ENCODE measurements at regions not wholly inside any gene's neighbourhood (a gene's known extent, or its start where the extent isn't known, plus 50 kb on each side); places are given as distances from the start of the nearest gene placed in this dataset.
"Not testable (repeated sequence)": the region's sequence is repeated elsewhere in the genome, so short reads cannot be mapped to it uniquely, and the experiment has no call there.

DNA sequence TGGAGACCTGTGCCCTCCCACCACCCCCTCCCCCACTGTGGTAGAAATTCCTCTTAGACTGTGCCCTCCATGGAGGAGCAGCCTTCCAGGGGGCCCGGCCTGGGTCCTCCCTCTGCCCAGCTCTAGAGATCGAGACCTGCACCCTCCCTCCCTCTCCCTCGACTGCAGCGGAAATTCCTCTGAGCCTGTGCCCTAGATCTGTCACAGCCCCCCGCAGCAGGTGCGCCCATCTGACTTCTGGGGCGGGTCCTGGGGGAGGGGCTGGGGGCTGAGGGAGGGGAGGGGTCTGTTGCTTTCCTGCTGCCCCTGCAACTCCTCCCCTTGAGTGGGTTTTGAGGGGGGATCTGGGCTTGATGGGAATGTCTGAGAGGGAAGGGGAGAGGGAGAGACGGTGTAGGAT, 177.8 kb upstream of the GSE1 start:
- DNase-seq = no peak

DNA sequence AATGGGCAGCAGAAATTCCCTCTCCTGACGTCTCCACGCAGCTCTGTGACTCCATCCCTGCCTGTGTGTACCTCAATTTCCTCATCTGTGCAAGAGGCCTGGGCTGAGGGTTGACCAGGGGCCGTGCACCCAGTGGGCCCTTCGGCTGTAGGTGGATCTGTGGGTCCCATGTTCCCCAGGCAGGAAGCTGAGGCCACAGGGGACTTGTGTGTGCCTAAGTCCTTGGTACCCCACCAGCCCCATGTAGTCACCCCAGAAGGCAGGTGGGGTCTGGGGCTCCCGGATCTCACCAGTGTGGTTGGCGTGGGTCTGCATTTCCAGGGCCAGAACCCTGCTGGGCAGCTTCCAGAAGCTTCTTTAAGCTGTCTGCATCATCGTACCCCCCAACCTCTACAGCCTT, 177.4 kb upstream of the GSE1 start:
- DNase-seq = no peak

DNA sequence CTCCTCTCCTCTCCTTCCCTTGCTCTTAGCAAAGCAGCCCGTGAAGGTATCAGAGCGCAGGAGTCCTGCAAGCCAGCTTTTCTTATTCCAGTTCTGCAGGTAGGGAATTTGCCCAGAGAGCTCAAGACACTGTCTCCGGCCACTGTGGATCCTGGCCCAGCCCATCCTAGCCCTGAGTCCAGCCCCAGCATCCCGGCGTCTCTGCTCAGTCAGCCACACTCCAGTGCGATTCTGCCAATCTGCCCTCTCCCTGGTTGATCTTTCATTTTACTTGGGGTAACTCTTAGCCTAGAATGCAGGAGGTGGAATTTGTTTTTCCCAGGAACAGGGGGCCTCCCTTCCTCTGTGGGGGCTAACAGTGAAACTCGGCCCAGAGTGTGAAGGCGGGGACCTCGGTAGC, 176.9 kb upstream of the GSE1 start:
- no peak for DNase-seq

DNA sequence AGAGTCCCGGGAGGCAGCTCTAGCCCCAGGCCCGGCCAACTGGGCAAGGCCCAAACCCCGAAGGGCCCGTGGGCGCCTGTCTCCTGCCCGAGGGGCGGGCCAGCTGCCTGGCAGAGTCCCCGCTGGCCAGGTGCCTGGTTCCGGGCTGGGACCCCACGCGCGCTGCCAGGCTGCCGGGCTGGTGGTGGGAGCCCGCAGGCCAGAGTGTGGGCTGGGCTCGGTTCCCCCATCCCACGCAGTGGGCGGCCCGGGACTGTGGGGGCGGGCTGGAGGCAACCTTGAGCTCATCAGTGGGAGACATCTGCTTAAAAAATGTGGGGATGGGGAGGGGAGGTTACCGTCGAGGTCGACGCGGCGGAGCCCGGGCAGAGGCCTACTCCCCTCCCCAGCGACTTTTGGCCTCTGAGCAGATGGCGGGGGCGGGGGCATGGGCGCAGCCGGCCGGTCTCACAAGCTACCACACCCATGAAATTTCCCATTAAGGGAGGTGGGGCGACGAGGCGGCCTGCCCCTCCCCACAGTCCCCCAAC, 176.4 kb upstream of the GSE1 start:
- peak; percentile 96 for DNase-seq

DNA sequence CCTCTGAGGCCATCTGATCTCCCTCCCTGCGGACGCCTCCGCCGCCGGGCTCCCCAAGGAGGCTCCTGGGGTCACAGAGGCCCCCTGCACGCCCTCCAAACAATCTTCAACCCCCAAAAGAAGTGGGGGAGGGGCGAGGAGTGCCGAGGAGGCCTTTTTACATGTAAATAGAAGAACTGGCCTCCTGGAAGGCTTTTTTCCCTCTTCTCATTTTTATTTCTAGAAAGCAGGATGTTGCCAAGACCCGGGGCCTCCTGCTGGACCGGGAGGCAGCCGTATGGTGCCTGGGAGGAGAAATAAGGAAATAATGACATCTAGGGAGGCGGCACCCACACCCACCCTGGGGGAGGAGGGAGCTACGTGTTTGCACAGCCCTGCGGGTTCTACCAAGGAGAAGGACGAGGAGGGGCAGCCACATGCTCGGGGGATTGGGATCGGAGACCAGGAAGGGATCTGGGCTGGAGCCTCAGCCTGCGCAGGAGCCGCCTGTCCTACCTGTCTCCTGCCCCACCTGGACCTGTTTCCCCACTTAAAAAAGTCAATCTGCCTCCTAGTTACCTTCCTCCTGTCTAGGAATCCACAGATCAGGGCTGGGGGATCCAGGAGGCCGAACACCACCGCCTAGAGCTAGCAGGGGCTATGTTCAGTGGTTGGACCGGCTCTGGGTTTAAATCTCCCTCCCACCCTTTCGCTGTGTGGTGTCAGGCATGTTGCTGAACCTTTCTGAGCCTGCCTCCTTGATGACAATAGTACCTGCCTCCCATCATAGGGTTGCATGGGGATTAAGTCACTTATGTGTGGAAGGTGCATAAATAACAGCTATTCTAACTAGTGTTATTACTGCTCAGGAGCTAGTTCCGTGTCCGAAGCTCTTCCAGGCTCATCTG, 175.7 kb upstream of the GSE1 start:
- DNase-seq = peak; percentile 97

DNA sequence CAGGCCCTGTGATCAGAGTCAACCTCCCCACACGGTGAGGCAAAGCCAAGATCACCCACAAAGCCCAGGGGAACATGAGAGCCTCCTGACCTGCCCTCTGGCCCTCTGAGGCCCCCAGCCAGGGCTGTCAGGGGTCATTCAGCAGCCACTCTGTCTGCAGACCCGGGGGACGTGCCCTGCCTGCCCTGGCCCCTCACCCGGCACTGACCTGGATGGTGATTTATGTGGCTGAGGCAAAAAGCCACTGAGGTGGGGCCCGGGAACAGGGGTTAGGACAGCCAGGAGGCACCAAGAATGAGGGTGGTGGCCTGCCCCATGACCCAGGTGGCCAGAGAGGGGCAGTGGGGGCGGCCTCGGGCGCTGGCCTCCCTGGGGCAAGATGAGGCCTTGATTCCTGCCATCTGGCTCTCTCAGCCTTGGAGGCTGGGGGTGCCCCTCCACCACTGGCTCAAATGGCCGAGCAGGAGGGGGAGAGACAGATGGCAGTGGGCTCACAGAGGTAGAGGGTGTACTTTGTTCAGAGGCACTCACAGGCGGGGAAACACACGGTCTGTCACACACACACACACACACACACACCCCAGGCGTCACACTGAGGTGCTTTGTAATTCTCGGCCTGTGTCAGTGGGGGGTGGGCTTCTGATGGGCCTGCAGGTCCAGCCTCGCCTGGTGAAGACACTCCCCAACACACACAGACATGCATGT, 174.0 kb upstream of the GSE1 start:
- DNase-seq = peak; percentile 81

DNA sequence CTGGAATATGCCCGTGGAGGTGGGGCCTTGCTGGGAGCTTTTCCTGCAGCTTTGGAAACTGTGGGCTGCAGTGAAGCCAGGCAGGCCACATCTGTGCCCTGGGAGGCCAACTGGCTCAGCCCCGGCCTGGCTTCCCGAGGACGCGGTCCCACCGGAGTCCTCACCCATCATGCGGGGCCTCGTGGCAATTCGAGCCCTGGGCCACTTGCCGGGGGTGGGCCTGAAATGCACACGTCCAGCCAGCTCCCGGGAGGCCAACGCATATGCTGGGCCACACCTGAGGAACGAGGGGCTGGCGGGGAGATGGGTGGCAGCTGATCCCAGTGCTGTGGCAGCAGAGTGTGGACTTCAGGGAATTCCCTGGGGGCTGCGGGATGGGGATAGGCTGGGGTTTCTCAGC, 172.4 kb upstream of the GSE1 start:
- DNase-seq = no peak

DNA sequence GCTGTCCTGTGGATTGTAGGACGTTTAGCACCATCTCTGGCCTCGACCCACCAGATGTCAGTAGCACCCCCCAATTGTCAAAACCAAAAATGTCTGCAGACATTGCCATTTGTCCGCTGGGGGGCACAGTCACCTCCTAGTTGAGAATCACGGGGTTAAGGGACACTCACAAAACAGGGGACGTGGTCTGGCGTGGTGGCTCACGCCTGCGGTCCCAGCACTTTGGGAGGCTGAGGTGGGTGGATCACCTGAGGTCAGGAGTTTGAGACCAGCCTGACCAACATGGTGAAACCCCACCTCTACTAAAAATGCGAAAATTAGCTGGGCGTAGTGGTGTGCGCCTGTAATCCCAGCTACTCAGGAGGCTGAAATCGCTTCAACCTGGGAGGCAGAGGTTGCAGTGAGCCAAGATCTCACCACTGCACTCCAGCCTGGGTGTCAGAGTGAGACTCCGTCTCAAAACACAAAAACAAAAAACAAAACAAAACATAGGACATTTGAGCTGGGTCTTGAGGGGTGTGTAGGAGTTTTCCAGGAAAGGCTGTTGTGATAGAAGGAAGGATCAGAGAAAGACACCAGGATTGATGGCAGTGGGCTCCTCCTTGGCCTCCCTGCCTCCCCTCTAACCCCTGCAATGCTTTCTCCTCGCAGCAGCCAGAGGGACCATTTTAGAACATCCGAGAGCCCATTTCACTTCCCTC, 171.8 kb upstream of the GSE1 start:
- no peak for DNase-seq

DNA sequence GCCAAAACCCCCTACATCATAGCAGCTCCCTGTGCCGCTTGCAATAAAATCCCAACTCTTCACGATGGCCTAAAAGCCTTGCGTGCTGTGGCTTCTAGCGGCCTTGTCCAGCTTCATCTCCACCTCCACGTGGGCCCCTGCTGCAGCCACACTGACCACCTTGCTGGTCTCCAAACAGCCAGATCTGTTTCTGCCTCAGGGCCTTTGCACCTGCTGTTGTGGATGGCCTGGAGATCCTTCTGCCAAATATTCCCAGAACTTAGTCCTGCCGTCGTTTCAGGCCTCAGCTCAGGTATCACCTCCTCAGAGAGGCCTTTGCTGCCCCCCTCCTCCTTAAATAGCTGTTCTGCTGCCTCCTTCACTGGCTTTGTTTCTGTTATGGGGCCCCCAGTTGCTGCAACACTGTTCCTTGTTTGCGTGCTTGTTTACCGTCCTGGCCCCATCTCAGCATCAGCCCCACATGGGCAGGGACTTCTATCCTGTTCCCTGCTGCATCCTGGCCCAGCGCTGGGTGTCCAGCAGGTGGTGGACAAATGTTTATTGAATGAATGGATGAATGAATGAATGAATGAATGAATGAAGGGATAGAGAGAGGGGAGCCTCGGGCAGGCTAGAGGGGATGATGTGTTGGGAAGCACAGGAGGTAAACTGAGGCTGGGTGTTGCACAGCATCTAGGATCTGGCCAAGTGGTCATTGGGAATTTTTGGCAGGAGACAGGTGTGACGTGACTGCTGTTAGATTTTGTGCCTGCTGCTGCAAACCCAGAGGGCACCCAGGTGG, 171.0 kb upstream of the GSE1 start:
- no peak for DNase-seq

DNA sequence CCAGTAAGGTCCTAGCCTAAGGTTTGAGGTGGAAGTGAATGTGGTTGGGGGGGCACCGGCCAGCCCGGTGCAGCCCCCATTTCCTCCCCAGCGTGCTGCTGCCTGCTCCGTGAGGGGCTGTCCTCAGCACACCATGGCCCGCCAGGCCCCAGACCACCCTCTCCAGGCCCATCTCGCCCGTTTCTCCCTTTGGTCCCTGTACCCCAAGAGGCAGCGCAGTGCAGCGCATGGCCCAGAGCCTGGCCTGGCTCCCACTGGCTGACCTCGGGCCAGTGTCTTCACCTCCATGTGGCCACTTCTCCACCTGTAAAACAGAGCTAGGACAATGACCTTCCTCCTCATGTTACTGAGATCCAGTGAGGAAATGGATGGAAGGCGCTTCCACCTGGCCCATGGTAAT, 170.0 kb upstream of the GSE1 start:
- no peak for DNase-seq

DNA sequence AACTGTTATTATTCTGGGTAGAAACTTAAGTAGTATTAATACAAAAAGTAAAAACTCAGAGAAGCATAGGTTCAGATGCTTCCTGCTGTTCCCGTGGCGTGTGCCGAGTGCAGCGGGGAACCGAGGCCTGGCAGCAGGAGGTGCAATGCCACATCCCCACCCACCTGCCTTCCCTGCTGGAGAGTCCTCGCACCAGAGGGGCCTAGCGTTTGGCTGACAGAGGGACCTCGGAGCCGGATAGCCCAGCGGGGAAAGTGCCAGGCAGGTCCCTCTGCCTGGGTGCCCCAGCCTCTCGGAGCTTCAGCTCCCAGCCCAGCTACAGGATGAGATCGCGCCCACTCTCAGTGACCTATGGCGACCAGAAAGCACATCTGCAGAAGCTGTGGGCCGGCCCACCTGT, 169.6 kb upstream of the GSE1 start:
- DNase-seq = no peak

DNA sequence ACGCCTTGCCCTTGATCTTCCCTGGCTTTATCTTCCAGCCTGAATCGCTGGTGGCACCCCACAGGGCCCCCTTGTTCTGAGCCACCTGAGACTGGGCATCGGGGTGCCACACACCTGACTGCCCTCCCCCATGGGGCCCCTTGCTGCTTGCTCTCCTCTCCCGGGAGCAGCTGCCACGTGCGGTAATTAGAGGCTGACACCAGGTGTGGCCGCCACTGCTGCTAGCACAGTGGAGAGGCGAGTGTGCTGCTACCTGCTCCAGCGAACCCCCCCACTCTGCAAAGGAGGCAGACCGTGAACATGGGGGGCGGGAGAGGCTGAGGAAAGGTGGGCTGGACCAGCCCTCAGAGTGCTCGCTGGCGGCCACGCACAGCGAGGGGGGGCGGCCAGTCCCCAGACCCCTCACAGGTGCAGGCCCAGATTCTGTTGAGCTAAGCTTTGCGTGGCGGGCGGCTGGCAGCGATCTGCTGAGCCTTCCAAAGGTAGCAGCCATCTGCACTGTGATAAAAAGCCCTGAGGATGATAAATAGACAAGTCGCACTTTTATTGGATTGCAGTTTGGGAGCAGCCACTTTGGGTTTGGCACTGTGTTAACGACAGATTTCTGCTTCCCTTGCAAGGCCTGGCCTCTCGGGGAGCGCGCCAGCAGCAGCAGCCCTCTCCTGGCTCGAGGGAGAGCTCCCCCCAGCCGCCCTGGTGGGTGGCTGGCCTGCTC, 167.9 kb upstream of the GSE1 start:
- DNase-seq = peak; percentile 90

DNA sequence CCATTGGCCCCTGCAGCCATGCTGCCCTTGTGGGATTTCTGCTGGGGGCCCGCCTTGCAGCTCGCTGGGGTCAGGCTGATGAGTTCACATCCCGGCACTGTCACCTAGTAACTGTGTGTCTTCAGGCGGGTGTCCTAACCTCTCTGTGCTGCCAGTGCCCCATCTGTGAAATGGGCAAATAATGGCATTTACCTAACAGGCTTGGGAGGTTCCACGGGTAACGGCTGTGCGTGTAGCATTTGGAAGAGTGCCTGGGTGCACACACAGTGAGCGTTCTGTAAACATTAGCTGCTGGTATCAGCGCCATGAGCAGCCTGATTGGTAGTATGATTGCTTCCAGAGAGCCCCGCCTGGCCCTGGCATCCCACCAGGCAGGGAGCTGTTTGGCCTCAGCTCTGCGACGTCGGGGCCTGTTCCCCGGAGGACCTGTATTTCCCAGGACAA, 167.3 kb upstream of the GSE1 start:
- peak; percentile 68 for DNase-seq

DNA sequence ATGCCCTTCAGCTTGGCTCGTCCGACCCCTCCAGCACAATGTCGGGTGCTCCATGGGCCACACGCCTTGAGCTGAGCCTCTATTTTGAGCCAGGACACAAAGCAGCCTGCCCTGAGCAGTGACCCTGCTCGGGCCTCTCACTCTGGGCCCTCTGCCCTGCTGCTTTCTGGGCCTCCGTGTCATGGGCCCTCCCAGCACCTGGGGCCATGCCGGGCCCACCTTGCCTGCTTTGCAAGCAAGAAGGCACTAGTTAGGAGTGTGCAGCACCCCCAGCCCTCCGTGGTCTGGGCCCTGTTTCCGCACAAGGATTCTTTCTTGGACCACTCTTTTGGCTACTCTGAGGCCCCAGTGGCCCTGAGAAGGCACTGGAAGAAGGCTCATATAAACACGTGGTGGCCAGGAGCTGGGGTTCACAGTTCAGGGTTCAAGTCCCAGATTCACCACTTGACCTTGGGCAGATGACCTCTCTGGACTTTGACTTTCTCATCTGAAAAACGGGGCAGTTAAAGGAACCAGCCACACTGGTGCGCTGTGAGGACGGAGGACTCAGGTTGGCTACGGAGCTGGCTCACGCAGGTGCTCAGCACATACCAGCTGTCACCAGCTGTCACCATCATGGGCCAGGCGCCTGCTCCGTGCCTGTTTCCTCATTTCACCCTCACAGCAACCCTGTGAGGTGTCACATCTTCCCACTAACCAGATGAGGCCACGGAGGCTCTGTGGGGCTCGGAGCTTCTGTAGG, 166.0 kb upstream of the GSE1 start:
- peak; percentile 54 for DNase-seq

DNA sequence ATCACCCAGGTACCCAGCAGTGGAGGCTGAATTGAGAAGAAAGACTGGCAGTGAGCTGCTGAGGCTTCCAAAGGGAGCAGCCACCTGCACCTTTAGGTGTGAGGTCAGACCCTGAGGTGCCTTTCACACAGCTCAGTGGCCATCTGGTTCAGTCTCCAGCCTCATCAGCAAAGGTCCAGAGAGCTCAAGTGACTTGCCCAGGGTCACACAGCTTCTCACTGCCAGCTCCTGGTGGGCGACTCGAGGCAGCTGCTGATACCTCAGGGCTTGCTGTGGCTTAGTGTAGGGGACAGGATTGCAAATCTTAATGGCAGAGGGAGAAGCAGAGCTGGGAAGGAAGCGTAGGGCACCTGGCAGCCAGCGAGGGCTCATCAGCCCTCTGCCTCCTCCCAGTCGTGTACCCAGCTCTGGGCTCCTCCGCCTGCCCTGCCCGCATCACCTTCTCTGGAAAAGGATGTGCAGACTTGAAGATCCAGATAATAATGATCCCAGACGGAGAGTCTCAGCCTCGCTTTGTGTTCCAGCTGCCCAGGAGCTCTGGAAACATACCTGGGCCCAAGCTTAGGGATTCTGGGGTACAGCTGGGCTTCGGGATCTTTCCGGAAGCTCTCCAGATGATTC, 165.3 kb upstream of the GSE1 start:
- DNase-seq = no peak

DNA sequence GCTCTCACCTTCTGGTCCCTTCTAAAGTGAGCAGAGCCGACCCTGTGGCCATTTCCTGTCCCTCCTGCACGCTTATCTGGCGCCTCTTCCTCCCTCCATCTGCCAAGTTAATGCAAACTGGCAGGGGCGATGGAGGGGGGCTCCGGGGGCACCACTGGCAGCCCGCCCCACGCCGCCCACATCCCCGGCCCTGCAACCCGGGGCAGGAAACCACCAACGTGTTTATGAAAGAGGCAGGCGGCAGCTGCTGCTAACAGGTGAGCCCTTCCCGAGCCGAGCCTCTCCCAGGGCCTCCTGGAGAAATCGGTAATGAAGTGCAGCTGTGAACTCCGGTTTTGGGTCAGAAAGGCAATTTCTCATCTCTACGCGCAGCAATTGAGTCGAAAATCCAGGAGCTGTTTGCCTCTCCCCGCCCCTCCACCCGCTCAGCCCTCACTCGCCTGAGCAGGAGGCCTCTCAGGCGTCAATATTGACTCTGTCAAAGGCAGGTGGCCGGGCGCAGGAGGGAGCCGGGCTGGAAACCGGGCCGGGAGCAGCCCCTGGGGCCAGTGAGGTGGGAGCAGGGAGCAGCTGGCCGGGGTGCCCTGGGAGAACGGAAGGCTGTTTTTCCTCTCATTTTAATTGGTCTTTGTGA, 164.4 kb upstream of the GSE1 start:
- DNase-seq = peak; percentile 99

DNA sequence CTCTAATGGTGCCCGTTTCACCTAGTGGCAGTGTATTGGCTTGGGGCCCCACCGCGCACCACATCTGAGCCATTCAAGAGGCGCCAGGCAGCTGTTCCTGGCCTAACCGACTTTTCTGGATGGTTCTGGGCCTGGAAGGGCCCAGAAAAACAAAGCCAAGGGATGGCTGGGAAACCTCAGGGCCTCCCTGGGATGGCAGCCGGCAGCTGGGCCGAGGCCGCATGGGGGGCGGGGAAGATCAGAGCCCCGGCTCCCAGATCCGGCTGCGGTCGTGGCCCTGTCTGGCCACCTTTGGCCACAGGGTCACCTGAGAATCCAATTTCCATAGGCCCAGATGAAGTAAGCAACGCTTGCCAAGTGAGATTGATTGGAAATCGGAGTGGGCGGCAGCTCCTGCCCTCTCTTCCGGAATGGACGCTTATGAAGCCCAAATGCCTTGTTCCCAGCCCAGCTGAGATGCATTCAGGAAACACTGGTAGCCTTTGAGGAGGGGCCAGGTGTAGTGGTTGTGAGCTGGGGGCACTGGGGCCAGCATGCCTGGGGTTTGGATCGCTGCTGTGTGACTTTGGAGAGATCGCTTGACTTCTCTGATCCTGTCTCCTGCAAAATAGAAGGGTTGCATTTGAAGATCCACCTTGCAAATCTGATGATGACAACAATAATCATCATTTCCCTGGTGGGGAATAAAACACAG, 163.8 kb upstream of the GSE1 start:
- DNase-seq = no peak

DNA sequence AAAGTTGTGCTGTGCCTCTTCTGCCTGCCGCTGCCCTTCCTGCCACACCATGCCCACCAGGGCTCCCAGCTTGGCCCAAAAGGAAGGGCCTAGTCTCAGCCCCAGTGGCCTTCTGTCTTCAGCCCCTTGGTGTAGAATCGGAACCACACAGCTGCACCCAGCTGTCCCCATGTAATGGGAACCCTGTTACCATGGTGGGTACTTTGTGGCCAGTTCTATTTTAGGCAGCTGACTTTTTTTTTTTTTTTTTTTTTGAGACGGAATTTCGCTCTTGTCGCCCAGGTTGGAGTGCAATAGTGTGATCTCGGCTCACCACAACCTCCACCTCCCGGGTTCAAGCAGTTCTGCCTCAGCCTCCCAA, 163.3 kb upstream of the GSE1 start:
- DNase-seq = no peak

DNA sequence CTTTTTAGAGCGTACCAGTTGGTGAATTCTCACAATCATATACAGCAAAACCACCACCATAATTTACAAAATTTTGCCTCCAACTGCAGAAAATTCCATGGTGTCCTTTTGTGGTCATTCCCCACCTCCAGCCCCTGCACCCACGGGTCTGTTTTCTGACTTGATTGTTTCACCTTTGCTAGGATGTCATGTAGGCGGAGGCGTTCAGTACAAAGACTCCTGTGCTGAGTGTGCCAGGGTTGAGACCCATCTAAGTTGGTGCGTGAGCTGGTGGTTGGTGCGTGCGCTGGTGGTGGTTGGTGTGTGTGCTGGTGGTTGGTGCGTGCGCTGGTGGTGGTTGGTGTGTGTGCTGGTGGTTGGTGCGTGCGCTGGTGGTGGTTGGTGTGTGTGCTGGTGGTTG, 162.0 kb upstream of the GSE1 start:
- DNase-seq = not testable (repeated sequence)

Data from DMS 273 treated with DMSO at 0.1 percent for 48 hours (cell line).